Right ventricle myocardium inferior (tissue), 1 donor: ENCODE measurements at regions not wholly inside any gene's neighbourhood (a gene's known extent, or its start where the extent isn't known, plus 50 kb on each side); places are given as distances from the start of the nearest gene placed in this dataset.
A peak's percentile ranks its signal among the peaks of the same experiment; 100 is the strongest.

Experiments
- ATAC-seq: fragments of 200-7000 bp; cut with Tn5 transposase; one replicate; pipeline ENCODE4 v1.9.1; 2020; ENCODE audit warnings: mild to moderate bottlenecking, moderate library complexity
- DNase-seq: peaks from one replicate; pipeline ENCODE4 v3.0.0; 2021; ENCODE audit errors: missing footprints
- intact Hi-C: fragments of 100-400 bp; cut with DNase I; formaldehyde crosslinking; loops from one replicate; pipeline ENCODE4 v1.11.0; 2022
- donor health status: DM: no; HTN: yes; CAD: no; lungs with severe emphysema.

GRCh38 chr9:19989213-19989612, 200.4 kb upstream of the SLC24A2 start:
- intact Hi-C loops = no loop called here
- no peak for ATAC-seq

DNA sequence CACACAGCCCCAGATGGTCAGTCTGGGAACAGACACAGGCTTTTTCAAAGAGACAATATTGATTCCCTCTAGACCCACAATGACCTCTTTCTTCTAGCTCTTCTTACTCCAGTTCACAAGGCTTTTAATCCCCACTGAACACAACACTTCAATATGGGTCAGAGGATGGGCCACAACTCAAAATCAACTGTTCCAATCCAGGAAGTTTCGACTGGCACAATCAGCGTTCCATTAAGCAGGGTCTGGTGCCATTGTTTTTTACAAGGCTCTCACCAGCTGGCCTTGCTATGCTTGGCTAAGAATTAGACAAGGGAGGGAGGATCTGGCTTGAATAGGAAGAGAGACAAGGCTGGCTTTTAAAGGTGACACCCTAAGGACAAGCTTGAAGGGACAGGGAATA, 199.4 kb upstream of the SLC24A2 start:
- DNase-seq (no peak), ATAC-seq (no peak)
- intact Hi-C loops = no loop called here

More at GRCh38 chr9:19989213-19989612, 200.4 kb upstream of the SLC24A2 start:
- DNase-seq = no peak

- ATAC-seq (no peak), DNase-seq (no peak)
- intact Hi-C loops = no loop called here
These were observed 196.2 kb upstream of the SLC24A2 start for GRCh38 chr9:19985081-19985480.

DNA sequence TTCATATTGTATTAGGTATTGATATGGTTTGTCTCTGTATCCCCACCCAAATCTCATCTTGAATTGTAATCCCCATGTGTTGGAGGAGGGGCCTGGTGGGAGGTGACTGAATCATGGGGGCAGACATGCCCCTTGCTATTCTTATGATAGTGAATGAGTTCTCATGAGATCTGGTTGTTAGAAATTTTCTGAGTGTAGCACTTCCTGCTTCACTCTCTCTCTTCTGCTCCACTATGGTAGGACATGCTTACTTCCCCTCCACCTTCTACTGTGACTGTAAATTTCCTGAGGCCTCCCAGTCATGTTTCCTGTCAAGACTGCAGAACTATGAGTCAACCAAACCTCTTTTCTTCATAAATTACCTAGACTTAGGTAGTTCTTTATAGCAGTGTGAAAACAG, 187.4 kb upstream of the SLC24A2 start:
- intact Hi-C loops = no loop called here
- DNase-seq (no peak), ATAC-seq (no peak)

- DNase-seq = no peak
- no peak for ATAC-seq
- intact Hi-C loops = no loop called here
These were observed 186.7 kb upstream of the SLC24A2 start for GRCh38 chr9:19975499-19975898.

DNA sequence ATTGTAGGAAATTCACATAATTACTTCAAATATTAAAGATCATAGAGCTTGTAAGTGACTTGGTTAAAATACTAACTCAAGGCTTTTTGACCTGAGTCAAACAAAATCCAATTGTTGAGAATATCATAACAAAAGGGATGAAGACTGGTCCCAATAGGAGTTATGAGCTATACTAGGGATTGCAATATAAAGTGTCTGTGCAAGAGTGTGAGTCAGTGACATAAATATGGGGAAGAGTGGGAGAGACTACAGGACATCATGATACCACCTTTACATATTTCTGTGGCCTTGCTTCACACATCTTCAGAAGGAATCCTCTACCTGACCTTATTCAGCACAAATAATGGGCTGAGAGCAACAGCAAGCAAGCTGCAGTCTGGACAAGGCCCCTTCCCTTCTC, 180.9 kb upstream of the SLC24A2 start:
- no peak for ATAC-seq
- intact Hi-C loops = no loop called here
- DNase-seq = no peak

DNA sequence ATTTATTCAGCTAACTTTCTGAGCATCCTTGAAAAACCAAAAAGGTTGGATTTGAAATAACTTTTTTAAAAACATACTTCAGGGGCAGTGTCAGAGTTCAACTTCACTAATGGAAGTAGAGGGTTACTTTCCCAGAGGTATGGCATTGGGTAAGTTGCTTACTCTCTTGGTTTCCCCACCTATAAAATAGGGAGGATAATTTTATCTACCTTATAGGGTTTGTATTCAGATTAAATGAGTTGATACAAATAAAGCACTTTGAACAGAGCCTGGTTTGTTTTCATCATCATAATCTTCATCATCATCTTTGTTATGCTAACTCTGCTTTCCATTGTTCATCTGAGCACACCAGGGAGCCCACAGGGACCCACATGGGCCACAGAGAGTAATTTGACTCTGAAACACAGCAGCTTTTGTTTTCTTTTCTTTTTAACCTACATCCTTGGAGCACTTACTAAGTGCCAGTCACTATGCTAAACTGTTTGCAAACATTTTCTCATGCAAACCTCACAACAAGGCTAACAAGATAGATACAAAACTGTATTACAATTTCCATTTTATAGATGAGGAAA, 179.1 kb upstream of the SLC24A2 start:
- no peak for ATAC-seq
- intact Hi-C loops = no loop called here

GRCh38 chr9:19967216-19967887, 178.5 kb upstream of the SLC24A2 start:
- intact Hi-C loops = no loop called here
- no peak for ATAC-seq
- no peak for DNase-seq

More for the DNA sequence above, 179.1 kb upstream of the SLC24A2 start:
- DNase-seq = no peak

- ATAC-seq = no peak
- intact Hi-C loops = no loop called here
- DNase-seq = no peak
These were observed 176.5 kb upstream of the SLC24A2 start for GRCh38 chr9:19965336-19965735.

GRCh38 chr9:19947996-19948395, 159.2 kb upstream of the SLC24A2 start:
- ATAC-seq (no peak), DNase-seq (no peak)
- intact Hi-C loops = no loop called here

DNA sequence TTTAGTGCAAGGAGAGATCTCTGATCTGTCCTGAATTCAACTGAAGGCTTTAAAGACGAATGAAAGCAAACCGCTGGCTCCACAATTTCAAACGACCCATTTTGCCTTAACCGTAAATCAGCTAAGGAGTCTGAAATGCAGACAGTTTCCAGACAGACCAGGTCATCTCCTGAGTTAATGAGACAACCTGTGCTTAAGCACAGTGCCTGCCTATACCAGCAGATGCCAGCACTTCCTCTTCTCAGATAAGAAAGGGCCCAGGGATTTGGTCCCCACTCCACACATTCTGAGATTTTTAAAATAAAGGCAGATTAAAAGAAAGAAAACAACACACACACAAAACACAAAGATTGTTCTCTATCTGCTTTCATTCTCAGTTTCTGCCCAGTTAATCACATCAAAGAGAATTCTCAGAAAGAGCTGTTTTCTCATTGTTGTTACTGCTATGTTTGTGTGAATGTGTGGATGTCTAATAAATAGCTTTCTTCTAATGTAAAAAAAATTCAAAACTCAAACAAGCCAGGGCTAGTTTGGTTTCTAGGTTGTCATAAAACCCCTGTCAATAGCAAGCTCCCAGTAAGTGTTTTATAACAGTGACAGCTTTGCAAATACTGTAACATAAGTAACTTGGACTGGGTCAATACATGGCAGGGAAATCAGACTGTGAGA, 157.7 kb upstream of the SLC24A2 start:
- intact Hi-C loops = no loop called here
- no peak for ATAC-seq
- no peak for DNase-seq

- DNase-seq (no peak), ATAC-seq (no peak)
- intact Hi-C loops = no loop called here
These were observed 153.0 kb upstream of the SLC24A2 start for GRCh38 chr9:19941874-19942273.

- intact Hi-C loops = no loop called here
- no peak for ATAC-seq
- DNase-seq = no peak
These were observed 152.1 kb upstream of the SLC24A2 start for GRCh38 chr9:19940811-19941535.

DNA sequence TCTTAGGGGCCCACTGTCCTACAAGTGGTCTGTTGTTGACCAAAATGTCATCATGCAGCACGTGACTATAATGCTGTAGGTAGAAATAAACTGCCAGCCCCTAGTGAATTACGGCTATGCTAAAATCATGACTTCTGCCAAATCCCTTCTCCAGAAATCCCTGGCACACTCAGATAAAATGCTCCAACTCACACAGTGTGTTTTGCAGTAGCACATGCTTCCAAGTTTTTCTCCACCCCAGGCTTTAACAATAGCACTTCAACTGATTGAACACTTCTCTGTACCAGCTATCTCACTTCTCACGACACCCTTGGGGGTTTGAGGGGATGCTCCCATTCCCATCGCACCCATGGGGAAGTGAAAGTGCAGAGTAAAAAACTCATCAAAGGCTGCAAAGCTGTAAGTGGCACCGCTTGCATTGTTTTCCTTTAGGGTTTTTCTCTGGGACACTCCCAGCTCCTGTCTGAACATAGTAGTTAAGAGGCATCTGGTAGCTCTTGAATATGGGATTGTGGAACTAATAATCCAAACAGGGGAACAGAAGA, 151.0 kb upstream of the SLC24A2 start:
- no peak for ATAC-seq
- intact Hi-C loops = no loop called here
- DNase-seq = no peak

GRCh38 chr9:19938990-19939733, 150.3 kb upstream of the SLC24A2 start:
- intact Hi-C loops = no loop called here
- DNase-seq (no peak), ATAC-seq (no peak)

DNA sequence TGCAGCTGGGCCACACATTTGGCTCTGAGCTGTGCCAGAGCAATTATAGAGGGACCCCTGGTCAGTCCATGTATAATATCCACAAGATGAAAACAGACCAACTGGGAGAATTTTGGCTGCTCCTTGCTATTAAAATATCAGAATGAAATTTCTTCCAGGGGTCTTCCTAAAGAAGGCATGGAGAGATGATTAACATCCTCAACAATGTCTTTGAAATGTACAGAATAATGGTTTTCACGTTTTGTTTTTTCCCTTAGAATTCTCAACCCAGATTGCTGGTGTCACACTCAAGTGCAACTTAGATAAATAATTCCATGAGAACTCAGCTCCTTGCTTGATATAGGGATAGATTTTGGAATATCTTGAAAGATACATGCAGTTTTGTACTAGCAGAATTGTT, 148.3 kb upstream of the SLC24A2 start:
- no peak for DNase-seq
- ATAC-seq = no peak
- intact Hi-C loops = no loop called here

DNA sequence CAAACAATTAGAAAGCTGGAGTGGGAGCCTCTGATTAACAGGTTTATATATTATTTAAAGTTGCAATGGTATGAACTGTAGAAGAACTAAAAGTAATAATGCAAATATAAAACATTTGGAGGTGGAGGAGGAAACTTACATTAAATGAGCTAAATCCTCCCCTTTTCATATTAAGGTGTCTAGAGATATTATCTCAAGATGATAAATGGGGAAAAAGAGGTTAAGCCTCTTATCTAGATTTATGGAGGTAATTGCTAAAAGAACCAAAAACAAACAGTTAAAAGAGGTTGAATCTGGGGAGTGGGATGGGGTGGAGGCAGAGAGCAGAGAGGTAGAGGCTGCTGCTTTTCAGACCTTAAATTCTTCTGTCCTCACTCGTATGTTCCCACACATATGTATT, 147.8 kb upstream of the SLC24A2 start:
- intact Hi-C loops = no loop called here
- DNase-seq = no peak
- ATAC-seq = no peak

GRCh38 chr9:19935422-19935821, 146.6 kb upstream of the SLC24A2 start:
- intact Hi-C loops = no loop called here
- DNase-seq = no peak

GRCh38 chr9:19934301-19934871, 145.5 kb upstream of the SLC24A2 start:
- intact Hi-C loops = no loop called here
- DNase-seq (peak; percentile 66), ATAC-seq (peak; percentile 39)

More at GRCh38 chr9:19935422-19935821, 146.6 kb upstream of the SLC24A2 start:
- no peak for ATAC-seq
